ENCODE measurements at regions not wholly inside any gene's neighbourhood (a gene's known extent, or its start where the extent isn't known, plus 50 kb on each side); places are given as distances from the start of the nearest gene placed in this dataset.
"Not testable (repeated sequence)": the region's sequence is repeated elsewhere in the genome, so short reads cannot be mapped to it uniquely, and the experiment has no call there.

DNA sequence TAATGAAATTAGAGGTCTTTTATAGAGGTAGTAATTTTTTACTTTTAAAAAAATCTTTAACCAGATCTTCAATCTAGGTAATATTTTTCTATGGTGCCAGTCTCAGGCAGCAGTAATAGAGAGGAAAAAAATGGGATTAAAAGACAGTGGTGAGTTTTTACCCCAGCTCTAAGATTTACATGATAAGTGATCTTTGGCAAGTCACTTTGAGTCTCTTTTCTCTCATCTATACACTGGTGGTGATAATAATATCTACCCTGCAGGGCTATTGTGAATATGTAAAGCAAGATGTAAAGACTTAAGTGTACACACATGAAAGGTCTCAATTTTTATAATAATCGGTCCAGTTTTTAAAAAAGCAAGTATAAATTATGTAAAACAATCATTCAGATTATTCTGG is 786.2 kb upstream of the POU3F4 start:
- no peak overlapping the region for H3K4me3 ChIP-seq
- H3K9me3 ChIP-seq: no peaks in the 10 kb centered on the region

DNA sequence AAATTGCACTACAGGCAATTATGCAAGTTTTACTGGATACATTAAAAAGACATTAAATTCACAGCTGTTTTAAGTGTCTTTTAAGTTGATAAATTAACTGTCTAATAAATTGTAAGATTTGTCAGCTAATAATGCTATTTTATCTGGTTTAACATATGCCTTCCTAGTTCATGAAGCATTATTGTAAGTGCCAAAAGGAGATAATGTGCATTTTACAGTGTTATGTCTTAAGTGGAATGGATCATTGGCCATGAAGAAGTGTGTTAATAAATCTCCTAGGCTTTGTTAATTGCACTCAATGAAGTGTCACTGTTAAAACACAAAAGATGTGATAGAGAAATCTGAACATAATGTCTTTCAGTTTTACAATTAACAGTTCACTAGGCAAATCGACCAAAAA is 784.3 kb upstream of the POU3F4 start:
- Histone ChIP-seq H3K9me3 (no peaks in the 10 kb centered on the region), H3K27me3 (no peaks in the 10 kb centered on the region), H3K36me3 (no peaks in the 10 kb centered on the region), H3K4me3 (no peak overlapping the region), H3K4me1 (no peaks in the 10 kb centered on the region), H3K27ac (no peak overlapping the region)
- intact Hi-C loops (cut with DNase I; ENCODE audit: low total_unique reads): no loop called here
- DNase-seq (ENCODE audit: low spot score in 2 of 2): no peak
- TF ChIP-seq, protein P1, sequence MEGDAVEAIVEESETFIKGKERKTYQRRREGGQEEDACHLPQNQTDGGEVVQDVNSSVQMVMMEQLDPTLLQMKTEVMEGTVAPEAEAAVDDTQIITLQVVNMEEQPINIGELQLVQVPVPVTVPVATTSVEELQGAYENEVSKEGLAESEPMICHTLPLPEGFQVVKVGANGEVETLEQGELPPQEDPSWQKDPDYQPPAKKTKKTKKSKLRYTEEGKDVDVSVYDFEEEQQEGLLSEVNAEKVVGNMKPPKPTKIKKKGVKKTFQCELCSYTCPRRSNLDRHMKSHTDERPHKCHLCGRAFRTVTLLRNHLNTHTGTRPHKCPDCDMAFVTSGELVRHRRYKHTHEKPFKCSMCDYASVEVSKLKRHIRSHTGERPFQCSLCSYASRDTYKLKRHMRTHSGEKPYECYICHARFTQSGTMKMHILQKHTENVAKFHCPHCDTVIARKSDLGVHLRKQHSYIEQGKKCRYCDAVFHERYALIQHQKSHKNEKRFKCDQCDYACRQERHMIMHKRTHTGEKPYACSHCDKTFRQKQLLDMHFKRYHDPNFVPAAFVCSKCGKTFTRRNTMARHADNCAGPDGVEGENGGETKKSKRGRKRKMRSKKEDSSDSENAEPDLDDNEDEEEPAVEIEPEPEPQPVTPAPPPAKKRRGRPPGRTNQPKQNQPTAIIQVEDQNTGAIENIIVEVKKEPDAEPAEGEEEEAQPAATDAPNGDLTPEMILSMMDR (IDR thresholded peaks at IDR 0.05): no peak
- TF ChIP-seq POLR2AphosphoS5 (IDR thresholded peaks at IDR 0.05) (no peak), POLR2A (IDR thresholded peaks at IDR 0.05) (no peak)

More for the DNA sequence above, 786.2 kb upstream of the POU3F4 start:
- no peak for DNase-seq (ENCODE audit: low spot score in 2 of 2)
- H3K27me3 ChIP-seq: peaks cover 0 to 2% of the 10 kb centered on the region in 2 donors
- H3K4me1 ChIP-seq: no peaks in the 10 kb centered on the region
- H3K27ac ChIP-seq: no peak overlapping the region
- no peaks in the 10 kb centered on the region for H3K36me3 ChIP-seq
- intact Hi-C loops (cut with DNase I; ENCODE audit: low total_unique reads): no loop called here
- TF ChIP-seq, protein P1 (IDR thresholded peaks at IDR 0.05): no peak
- TF ChIP-seq POLR2A (IDR thresholded peaks at IDR 0.05): no peak
- no peak for TF ChIP-seq POLR2AphosphoS5 (IDR thresholded peaks at IDR 0.05)

DNA sequence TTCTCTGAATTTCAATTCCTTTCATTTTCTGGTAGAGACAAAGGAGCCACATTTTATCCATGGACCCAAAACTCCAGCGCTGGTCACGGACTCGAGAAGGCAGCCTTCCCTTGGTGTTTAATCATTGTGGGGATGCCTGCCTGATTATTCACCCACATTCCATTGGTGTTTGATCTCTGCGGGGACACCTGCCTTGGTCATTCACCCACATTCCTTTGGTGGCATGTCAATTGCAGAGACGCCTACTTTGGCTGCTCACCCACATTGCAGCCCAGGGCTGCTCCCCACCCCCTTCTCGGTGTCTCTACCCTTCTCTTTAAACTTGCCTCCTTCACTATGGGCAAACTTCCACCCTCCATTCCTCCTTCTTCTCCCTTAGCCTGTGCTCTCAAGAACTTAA is 780.7 kb upstream of the POU3F4 start:
- H3K27ac ChIP-seq; H3K9me3 ChIP-seq; H3K4me1 ChIP-seq; H3K36me3 ChIP-seq; H3K4me3 ChIP-seq; H3K27me3 ChIP-seq; intact Hi-C loops (cut with DNase I; ENCODE audit: low total_unique reads); DNase-seq (ENCODE audit: low spot score in 2 of 2): not testable (repeated sequence)

DNA sequence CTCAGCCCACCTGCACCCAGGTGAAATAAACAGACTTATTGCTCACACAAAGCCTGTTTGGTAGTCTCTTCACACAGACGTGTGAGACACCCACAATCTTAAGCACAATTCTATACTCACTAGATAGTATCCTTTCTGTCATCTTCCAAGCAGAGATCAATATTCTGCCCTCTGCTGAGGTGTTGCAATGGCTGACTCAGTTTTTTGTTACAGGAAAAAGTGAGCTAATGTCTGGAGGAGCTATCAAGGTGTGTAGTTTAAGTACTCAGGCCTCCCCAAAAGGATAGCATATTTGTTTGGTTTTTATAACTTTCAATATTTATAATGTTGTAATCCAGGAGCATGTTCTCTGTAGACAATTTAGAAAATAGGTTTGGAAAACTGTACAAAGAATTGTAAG is 775.2 kb upstream of the POU3F4 start:
- intact Hi-C loops (cut with DNase I; ENCODE audit: low total_unique reads): no loop called here
- H3K4me3 ChIP-seq: no peak overlapping the region
- no peaks in the 10 kb centered on the region for H3K4me1 ChIP-seq
- no peaks in the 10 kb centered on the region for H3K27me3 ChIP-seq
- H3K9me3 ChIP-seq: no peaks in the 10 kb centered on the region
- no peak for DNase-seq (ENCODE audit: low spot score in 2 of 2)
- no peak overlapping the region for H3K27ac ChIP-seq
- H3K36me3 ChIP-seq: no peaks in the 10 kb centered on the region
- TF ChIP-seq POLR2A (IDR thresholded peaks at IDR 0.05) (no peak), POLR2AphosphoS5 (IDR thresholded peaks at IDR 0.05) (no peak)
- TF ChIP-seq, protein P1 (IDR thresholded peaks at IDR 0.05): no peak

DNA sequence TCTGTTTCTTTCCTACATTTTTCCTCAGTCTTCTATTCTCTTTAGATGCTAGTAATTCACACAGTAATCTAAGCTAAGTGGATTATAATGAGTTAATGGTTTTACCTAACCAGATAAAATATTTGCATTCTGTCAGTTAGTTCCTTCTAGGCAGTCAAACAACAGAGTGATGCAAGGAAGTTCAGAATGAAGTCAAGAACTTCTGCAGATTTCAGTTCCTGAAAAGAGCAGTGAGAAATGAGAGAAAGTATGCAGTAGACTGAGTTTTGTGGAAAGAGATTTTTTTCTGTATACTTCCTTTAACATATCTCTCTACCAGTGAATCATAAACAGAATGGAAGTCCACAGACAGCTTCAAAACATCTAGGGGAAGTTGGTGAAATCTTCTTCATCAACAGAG is 774.0 kb upstream of the POU3F4 start:
- Histone ChIP-seq H3K4me3 (no peak overlapping the region), H3K9me3 (no peaks in the 10 kb centered on the region), H3K36me3 (no peaks in the 10 kb centered on the region), H3K27me3 (no peaks in the 10 kb centered on the region), H3K27ac (no peak overlapping the region), H3K4me1 (no peaks in the 10 kb centered on the region)
- no peak for DNase-seq (ENCODE audit: low spot score in 2 of 2)
- intact Hi-C loops (cut with DNase I; ENCODE audit: low total_unique reads): no loop called here
- no peak for TF ChIP-seq POLR2A (IDR thresholded peaks at IDR 0.05)
- no peak for TF ChIP-seq POLR2AphosphoS5 (IDR thresholded peaks at IDR 0.05)
- TF ChIP-seq, protein P1 (IDR thresholded peaks at IDR 0.05): no peak

DNA sequence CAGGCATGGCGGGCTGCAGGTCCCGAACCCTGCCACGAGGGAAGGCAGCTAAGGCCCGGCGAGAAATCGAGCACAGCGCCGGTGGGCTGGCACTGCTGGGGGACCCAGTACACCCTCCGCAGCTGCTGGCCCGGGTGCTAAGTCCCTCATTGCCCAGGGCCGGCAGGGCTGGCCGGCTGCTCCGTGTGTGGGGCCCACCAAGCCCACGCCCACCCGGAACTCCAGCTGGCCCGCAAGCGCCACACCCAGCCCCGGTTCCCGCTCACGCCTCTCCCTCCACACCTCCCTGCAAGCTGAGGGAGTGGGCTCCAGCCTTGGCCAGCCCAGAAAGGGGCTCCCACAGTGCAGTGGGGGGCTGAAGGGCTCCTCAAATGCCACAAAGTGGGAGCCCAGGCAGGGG is 769.8 kb upstream of the POU3F4 start:
- H3K27ac ChIP-seq; H3K36me3 ChIP-seq; intact Hi-C loops (cut with DNase I; ENCODE audit: low total_unique reads); DNase-seq (ENCODE audit: low spot score in 2 of 2); H3K4me3 ChIP-seq; H3K4me1 ChIP-seq; H3K9me3 ChIP-seq; H3K27me3 ChIP-seq: not testable (repeated sequence)
